GM03348 (cell line): ENCODE measurements at regions not wholly inside any gene's neighbourhood (a gene's known extent, or its start where the extent isn't known, plus 50 kb on each side); places are given as distances from the start of the nearest gene placed in this dataset.

Source experiments
- DNase-seq: peaks from one replicate; pipeline ENCODE4 v3.0.0; 2012; ENCODE audit warnings: low spot score

DNA sequence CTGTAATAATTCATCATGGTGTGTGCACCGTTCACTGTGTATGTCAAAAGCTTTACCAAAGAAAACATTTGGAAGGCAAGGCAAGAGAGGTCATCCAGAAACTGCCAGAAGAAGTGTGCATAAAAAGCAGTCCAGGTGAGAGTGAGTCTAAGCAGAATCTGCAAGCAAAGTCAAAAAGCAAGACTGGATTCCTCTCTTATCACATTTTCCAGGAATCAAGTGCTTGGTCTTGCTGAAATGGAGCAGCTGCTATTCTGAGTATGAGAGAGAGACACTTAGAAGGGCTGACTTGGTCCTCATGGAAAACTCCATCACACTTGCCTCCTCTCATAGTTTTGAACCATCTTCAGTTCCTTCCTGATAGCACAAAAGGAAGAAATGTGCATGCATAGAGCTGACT lies 231.3 kb downstream of the ANAPC1 start:
- DNase-seq, result no peak

- DNase-seq, result no peak
These were observed 230.8 kb downstream of the ANAPC1 start for GRCh38 chr2:111653103-111653624.

DNA sequence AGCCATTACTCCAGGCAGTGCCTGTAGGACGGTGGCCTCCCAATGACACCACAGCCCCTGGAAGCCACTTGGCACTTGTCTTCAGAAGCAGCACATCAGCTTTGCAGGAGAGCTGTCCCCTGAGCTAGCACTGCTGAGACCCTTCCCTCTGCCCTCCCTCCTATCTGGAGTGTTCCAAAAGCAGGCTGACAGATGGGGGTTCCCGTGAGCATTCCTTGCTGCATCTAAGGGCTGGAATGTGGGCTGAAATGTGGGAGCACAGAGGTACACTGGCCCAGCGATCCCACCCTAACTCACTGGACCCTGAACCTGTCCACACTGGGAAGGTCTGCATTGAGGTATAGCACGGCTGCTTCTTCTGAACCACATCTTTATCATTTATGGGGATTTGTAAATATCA lies 230.1 kb downstream of the ANAPC1 start:
- no peak for DNase-seq

GRCh38 chr2:111654829-111655228 lies 229.2 kb downstream of the ANAPC1 start:
- DNase-seq, result no peak

DNA sequence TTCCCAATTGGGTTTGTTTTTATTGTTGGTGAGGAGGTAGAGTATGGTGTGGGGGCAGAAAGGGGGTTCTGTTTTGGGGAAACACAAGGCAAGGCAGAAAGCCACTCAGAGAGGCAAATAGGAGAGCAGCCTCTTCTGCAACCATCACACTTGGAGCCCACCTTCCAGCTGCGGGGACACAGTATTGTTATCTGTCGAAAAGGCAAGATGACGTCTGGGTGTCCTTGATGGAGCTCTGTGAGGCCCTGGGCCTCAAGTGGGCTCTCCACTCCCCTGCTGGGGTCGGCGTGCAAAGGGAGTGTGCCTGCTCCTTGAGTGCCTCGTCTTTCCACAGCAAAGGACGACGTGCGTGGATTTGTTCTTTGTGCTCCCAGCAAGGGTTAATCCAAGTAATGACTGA lies 227.6 kb downstream of the ANAPC1 start:
- no peak for DNase-seq

- DNase-seq, result no peak
These were observed 227.1 kb downstream of the ANAPC1 start for GRCh38 chr2:111656894-111657293.

- no peak for DNase-seq
These were observed 226.5 kb downstream of the ANAPC1 start for GRCh38 chr2:111657351-111657975.

DNA sequence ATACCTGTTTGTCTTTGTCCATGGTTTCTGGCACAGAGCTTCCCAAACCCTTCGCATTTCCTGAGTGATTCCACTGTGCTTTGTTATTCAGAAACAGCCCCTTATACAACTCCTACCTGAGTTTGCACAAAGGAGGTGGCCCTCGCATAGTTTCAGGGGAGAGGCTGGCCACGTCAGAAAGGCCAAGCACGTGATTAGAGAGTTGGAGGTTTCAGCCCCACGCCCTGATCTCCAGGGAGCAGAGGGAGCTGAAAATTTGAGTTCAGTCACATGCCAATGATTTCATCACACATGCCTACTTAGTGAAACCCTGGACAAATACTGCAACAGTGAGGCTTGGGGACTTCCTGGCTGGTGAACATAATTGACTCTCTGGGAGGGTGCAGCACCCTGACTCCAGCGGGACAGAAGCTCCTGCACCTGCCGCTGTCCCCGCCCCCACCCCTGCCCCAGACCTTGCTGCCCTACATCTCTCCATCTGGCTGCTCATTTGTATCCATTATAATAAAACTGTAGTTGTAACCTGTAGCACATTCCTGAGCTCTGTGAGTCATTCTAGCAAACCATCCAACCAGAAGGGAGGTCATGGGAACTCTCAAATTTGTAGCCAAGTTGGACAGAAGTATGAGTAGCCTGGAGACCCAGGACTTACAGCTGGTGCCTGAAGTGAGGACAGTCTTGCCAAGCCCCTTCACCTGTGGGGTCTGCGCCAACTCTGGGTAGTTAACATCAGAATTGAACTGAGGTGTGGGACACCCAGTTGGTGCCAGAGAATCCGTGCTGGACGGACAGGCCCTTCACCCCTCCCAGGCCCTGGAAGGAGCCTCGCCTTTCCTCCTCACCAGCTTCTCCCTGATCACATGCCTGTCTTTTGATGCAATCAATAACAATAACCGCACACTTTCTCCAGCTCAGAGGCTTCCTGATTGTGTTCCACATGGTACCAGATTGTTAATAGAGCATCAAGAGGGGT lies 224.3 kb downstream of the ANAPC1 start:
- DNase-seq, result peak; percentile 91

DNA sequence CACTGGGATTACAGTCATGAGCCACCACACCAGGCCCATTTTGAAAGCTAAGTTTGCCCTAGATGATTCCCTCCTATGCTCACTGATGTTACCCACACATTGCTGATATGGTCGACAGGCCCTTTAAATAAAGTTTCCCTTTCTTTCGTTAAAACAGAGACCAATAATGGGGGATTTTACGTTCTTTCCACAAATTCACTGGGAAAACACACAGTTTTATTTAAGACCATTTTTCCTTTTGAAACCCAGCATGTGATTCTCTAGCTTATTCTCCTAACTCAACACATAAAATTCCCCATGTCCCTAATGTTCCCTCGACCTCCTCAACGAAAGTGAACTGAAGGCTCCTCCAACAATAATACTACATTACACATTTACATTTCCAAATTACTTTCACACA lies 223.2 kb downstream of the ANAPC1 start:
- no peak for DNase-seq

- DNase-seq, result no peak
These were observed 222.6 kb downstream of the ANAPC1 start for GRCh38 chr2:111661286-111661940.

- DNase-seq, result peak; percentile 84
These were observed 221.8 kb downstream of the ANAPC1 start for GRCh38 chr2:111662039-111662770.

- DNase-seq, result peak; percentile 36
These were observed 221.1 kb downstream of the ANAPC1 start for GRCh38 chr2:111662771-111663470.

DNA sequence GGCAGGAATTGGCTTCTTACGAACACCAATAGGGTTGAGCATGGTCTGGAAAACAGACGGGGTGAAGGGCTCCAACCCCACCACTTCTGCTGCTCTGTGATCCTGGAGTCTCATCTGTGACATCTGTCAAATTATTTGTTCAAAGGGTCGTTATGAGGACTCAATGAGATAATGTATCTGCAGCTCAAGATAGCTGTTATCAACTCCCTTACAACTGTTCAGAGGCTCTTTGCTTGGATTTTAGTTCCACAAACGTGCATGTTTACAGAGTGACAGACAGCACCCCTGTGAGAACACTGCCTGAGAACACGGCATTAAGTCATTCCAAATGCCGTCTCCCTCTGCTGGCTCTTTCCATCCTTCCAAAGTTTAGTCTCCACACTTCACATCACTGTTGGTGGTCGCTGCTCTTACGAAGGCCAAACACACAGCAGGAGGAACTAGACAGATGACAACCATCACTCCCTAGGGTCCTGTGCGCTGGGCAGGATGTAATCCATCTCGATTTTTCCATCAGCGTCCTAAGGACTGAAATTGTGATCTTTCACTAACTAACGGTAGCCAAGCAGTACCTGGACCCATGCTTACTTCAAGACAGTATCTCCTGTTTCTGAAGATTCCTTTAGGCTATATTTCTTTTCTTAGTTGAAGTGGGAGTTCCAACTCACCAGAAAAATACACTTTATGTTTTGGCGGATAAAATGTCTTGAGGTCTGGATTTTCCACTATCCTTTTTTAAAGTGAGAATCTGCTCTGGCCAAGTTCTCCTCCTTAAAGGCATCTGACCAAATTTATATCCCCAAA lies 220.3 kb downstream of the ANAPC1 start:
- no peak for DNase-seq

- DNase-seq, result no peak
These were observed 219.6 kb downstream of the ANAPC1 start for GRCh38 chr2:111664275-111664850.

GRCh38 chr2:111665011-111665410 lies 219.0 kb downstream of the ANAPC1 start:
- DNase-seq, result no peak

DNA sequence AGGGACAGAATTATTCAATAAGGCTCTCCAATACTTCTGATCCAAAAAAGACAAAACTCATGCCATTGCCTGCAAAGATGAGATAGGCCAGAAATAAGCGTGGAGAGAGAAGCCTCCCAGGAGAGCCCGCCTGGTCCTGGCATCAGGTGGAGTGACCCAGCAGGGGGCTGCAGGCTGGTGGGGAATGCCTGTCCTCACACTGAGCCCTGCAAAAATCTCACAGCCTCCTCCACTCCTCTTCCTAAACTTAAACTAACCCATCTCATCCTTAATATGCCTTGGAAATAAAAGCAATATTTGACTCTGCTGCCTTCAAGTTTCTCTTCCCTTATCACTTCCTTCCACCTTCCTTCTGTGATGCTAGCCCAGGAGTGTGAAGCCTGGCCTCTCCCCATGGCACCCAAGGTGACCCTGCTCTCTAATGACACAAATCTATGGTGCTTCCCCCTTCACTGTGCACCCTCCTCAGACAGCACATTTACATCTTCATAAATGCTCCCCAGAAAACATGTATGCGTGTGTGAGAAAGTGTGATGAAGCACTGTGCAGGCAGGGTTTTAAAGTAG lies 218.4 kb downstream of the ANAPC1 start:
- no peak for DNase-seq

DNA sequence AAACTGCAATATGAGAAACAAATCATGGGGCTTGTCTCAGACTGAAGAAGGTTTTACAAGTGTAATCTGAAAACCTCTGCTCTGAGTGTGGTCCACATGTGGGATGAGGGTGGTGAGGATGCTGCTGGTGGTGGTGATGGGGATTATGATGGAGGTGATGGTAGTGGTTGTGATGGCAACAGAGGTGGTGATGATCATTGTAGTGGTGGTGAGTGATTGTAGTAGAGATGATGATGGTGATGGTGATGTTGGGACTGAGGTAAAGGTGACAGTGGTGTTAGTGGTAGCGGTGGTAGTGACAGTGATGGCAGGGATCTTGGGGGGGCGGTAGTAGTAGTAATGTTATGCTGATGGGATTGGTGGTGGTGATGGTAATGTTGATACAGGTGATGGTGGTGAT lies 217.8 kb downstream of the ANAPC1 start:
- DNase-seq, result no peak

- no peak for DNase-seq
These were observed 217.0 kb downstream of the ANAPC1 start for GRCh38 chr2:111667001-111667400.

- peak; percentile 83 for DNase-seq
These were observed 216.3 kb downstream of the ANAPC1 start for GRCh38 chr2:111667542-111668273.
